GM12874 (cell line): ENCODE measurements at regions not wholly inside any gene's neighbourhood (a gene's known extent, or its start where the extent isn't known, plus 50 kb on each side); places are given as distances from the start of the nearest gene placed in this dataset.

Experiments
- TF ChIP-seq, protein P1 (sequence below): IDR thresholded peaks from 2 replicates; pipeline ENCODE4 v1.5.1; 2011; ENCODE audit warnings: low read depth, mild to moderate bottlenecking, control low read depth, low read length, moderate library complexity; ENCODE audit not compliant: insufficient read depth

DNA sequence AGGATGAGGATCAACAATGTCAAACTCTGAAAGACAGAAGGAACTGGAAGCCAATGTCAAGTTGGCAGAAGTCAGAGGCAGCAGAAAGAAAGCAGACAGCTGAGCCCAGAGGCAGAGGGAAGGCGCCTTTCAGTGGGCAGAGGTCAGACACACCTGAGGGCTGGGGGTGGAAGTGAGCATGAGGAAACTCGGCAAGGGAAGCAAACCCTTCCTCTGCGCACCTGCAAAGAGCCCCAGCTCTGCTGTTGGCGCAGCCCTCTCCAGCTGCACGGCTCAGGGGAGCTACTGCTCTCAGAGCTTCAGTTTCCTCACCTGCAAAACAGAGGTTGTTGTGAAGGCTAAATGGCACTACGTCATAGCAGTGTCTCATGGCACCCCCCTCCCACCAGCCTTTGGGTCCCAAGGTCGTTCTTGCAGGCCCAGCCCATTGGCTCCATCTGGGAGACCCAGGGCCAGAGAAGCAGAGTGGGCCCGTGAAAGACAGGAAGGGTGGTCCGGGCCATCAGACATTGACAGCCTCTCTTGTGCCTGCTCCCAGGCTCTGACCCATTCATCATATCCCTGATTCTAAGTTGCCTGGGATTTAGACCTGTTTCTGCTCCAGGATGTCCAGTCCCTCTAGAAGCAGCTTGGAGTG, 53.3 kb upstream of the SLC6A11 start:
- TF ChIP-seq, protein P1, sequence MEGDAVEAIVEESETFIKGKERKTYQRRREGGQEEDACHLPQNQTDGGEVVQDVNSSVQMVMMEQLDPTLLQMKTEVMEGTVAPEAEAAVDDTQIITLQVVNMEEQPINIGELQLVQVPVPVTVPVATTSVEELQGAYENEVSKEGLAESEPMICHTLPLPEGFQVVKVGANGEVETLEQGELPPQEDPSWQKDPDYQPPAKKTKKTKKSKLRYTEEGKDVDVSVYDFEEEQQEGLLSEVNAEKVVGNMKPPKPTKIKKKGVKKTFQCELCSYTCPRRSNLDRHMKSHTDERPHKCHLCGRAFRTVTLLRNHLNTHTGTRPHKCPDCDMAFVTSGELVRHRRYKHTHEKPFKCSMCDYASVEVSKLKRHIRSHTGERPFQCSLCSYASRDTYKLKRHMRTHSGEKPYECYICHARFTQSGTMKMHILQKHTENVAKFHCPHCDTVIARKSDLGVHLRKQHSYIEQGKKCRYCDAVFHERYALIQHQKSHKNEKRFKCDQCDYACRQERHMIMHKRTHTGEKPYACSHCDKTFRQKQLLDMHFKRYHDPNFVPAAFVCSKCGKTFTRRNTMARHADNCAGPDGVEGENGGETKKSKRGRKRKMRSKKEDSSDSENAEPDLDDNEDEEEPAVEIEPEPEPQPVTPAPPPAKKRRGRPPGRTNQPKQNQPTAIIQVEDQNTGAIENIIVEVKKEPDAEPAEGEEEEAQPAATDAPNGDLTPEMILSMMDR = no peak

- TF ChIP-seq, protein P1 = no peak
Observed at GRCh38 chr3:10763248-10763620, 52.8 kb upstream of the SLC6A11 start.

DNA sequence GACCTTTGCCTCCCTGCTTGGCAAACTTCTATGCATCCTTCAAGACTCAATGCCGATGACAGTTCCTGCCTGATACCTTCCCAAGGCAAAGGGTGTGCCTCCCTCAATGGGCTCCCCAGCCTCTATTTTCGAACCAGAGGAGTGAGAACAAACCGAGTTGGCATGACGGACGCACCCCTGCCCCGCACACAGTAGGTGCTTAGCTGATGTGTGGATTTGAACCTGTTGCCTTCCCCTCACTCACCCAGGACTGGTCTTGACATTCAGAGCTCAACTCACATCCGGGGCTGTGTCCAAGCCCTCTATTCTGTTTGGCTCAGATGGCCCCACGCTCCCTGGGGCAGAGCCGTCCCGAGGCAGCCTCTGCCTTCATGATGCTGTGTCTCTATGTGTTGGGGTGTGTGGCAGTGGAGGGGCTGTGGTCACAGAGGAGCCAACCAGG, 52.2 kb upstream of the SLC6A11 start:
- TF ChIP-seq, protein P1 = no peak

GRCh38 chr3:10764259-10765051, 51.6 kb upstream of the SLC6A11 start:
- TF ChIP-seq, protein P1 = no peak

GRCh38 chr3:10766049-10766705, 49.9 kb upstream of the SLC6A11 start:
- TF ChIP-seq, protein P1 = no peak
